HCT116 (cell line): ENCODE measurements at regions not wholly inside any gene's neighbourhood (a gene's known extent, or its start where the extent isn't known, plus 50 kb on each side); places are given as distances from the start of the nearest gene placed in this dataset.

Experiments
- ATAC-seq: fragments of 200-7000 bp; cut with Tn5 transposase; 2 replicates; pipeline ENCODE4 v1.9.1; 2020; ENCODE audit warnings: mild to moderate bottlenecking, moderate library complexity
- BruUV-seq: library from RNA; stranded (reverse); fragments of 400-500 nt; replicated peaks from 2 replicates; lab custom pipeline; 2021; lab: Mats Ljungman, UMichigan
- CTCF ChIA-PET: fragments of 300-600 bp; sonication (Branson Sonifier 250); formaldehyde crosslinking; loops from one replicate; lab custom pipeline; 2021; ENCODE audit warnings: antibody characterized with exemption; lab: Charles Lee
- POLR2A ChIA-PET: fragments of 300-600, 350-600 bp; sonication (Branson Sonifier 250); formaldehyde crosslinking; loops from one replicate; lab custom pipeline; 2021; ENCODE audit warnings: antibody characterized with exemption; lab: Charles Lee
- RAD21 ChIA-PET, 2 experiments: fragments of 300-600 bp; sonication (Branson Sonifier 250); formaldehyde crosslinking; loops; one replicate each; lab custom pipeline; 2023; ENCODE audit warnings: low total read pairs in 2 of 2; ENCODE audit not compliant: uncharacterized antibody in 2 of 2, unreplicated experiment in 2 of 2, low non-redundant PET in 1 of 2; lab: Charles Lee
- DNase-seq: peaks from one replicate; pipeline ENCODE4 v3.0.0-alpha.2; 2010; ENCODE audit warnings: low read depth, low spot score
- H2AFZ ChIP-seq: fragments of 200-600 bp; shearing (Covaris generic), sonication (generic); 2 replicates; pipeline ENCODE4 v1.6.1; 2017; ENCODE audit warnings: low read depth, mixed run types, mixed read lengths, antibody characterized with exemption, low read length; ENCODE audit not compliant: poor library complexity, severe bottlenecking
- H3K27ac ChIP-seq: 2 replicates; pipeline ENCODE4 v1.5.1; 2012; ENCODE audit warnings: low read depth, low read length
- H3K27me3 ChIP-seq: fragments of 200-600 bp; sonication (generic); 2 replicates; pipeline ENCODE4 v1.6.1; 2016; ENCODE audit warnings: mixed run types, low read length, mixed read lengths; ENCODE audit not compliant: insufficient read depth
- H3K36me3 ChIP-seq, 2 experiments: fragments of 200-500 bp in 1 of 2; fragments of 200-600 bp in 1 of 2; sonication (Bioruptor generic) in 1 of 2; sonication (generic) in 1 of 2; 2 replicates each; pipeline versions ENCODE4 v1.5.1 to v1.6.1; 2014 to 2016; ENCODE audit warnings: low read length in 2 of 2, inconsistent platforms in 1 of 2, mixed read lengths in 1 of 2, mixed run types in 1 of 2; ENCODE audit not compliant: insufficient read depth in 2 of 2, control insufficient read depth in 1 of 2
- H3K4me1 ChIP-seq, 2 experiments: fragments of 200-600 bp in 1 of 2; sonication (generic) in 1 of 2; 2 replicates each; pipeline versions ENCODE4 v1.5.1 to v1.6.1; 2012 to 2017; ENCODE audit warnings: low read length in 2 of 2, inconsistent platforms in 1 of 2, mild to moderate bottlenecking in 1 of 2, mixed read lengths in 1 of 2, mixed run types in 1 of 2, moderate library complexity in 1 of 2; ENCODE audit not compliant: insufficient read depth in 2 of 2, control insufficient read depth in 1 of 2
- H3K4me2 ChIP-seq: fragments of 200-600 bp; sonication (generic); 2 replicates; pipeline ENCODE4 v1.6.1; 2017; ENCODE audit warnings: mixed run types, low read length, mixed read lengths
- H3K4me3 ChIP-seq, 2 experiments: fragments of 200-600 bp in 1 of 2; sonication (generic) in 1 of 2; replicated peaks in 1 of 2; 2 replicates each; pipeline ENCODE4 v1.5.1; 2011 to 2016; ENCODE audit warnings: low read length in 2 of 2, control low read depth in 1 of 2, low read depth in 1 of 2, mild to moderate bottlenecking in 1 of 2, mixed read lengths in 1 of 2, mixed run types in 1 of 2
- H3K79me2 ChIP-seq: fragments of 200-600 bp; sonication (generic); 2 replicates; pipeline ENCODE4 v1.6.1; 2017; ENCODE audit warnings: mild to moderate bottlenecking, mixed run types, low read length, moderate library complexity, mixed read lengths; ENCODE audit not compliant: insufficient read depth
- H3K9ac ChIP-seq: fragments of 200-600 bp; sonication (generic); 2 replicates; pipeline ENCODE4 v1.6.1; 2016; ENCODE audit warnings: low read length, mixed read lengths
- H3K9me2 ChIP-seq: fragments of 200-600 bp; sonication (generic), shearing (Covaris generic); 2 replicates; pipeline ENCODE4 v1.6.1; 2017; ENCODE audit warnings: mixed run types, mild to moderate bottlenecking, moderate library complexity; ENCODE audit not compliant: insufficient read depth
- H3K9me3 ChIP-seq, 2 experiments: fragments of 200-500 bp in 1 of 2; fragments of 200-600 bp in 1 of 2; sonication (Bioruptor generic) in 1 of 2; sonication (generic) in 1 of 2; 2 replicates each; pipeline ENCODE4 v1.6.1; 2014 to 2017; ENCODE audit warnings: low read length in 2 of 2, mixed read lengths in 2 of 2, inconsistent platforms in 1 of 2, low read depth in 1 of 2, mild to moderate bottlenecking in 1 of 2, mixed run types in 1 of 2, moderate library complexity in 1 of 2; ENCODE audit not compliant: control insufficient read depth in 1 of 2, insufficient read depth in 1 of 2
- H4K20me1 ChIP-seq: fragments of 200-600 bp; sonication (generic), shearing (Covaris generic); 2 replicates; pipeline ENCODE4 v1.6.1; 2017; ENCODE audit warnings: mixed run types, mild to moderate bottlenecking, moderate library complexity; ENCODE audit not compliant: insufficient read depth
- ATF3 ChIP-seq: IDR thresholded peaks from 2 replicates; pipeline ENCODE4 v1.6.1; 2012
- CBX3 ChIP-seq: IDR thresholded peaks from 2 replicates; pipeline ENCODE4 v1.6.1; 2012; ENCODE audit warnings: low read depth
- CEBPB ChIP-seq: IDR thresholded peaks from 2 replicates; pipeline ENCODE4 v1.6.1; 2012; ENCODE audit warnings: low read depth
- EGR1 ChIP-seq: IDR thresholded peaks from 2 replicates; pipeline ENCODE4 v1.6.1; 2012; ENCODE audit warnings: low read depth
- EZH2phosphoT487 ChIP-seq: fragments of 200-600 bp; IDR thresholded peaks from 2 replicates; pipeline ENCODE4 v1.6.1; 2018; ENCODE audit warnings: antibody characterized with exemption, borderline replicate concordance
- FOSL1 ChIP-seq: IDR thresholded peaks from 2 replicates; pipeline ENCODE4 v1.6.1; 2012; ENCODE audit warnings: low read depth
- JUND ChIP-seq: IDR thresholded peaks from 2 replicates; pipeline ENCODE4 v1.6.1; 2012
- POLR2A ChIP-seq: IDR thresholded peaks from 2 replicates; pipeline ENCODE4 v1.7.0; 2011; ENCODE audit warnings: borderline replicate concordance; ENCODE audit not compliant: insufficient read depth, insufficient read length; ENCODE audit errors: extremely low read depth
- SIN3A ChIP-seq: IDR thresholded peaks from 2 replicates; pipeline ENCODE4 v1.6.1; 2012; ENCODE audit warnings: low read depth
- SP1 ChIP-seq: IDR thresholded peaks from 2 replicates; pipeline ENCODE4 v1.6.1; 2012; ENCODE audit warnings: low read depth
- SRF ChIP-seq: IDR thresholded peaks from 2 replicates; pipeline ENCODE4 v1.6.1; 2012; ENCODE audit warnings: low read depth
- TCF7L2 ChIP-seq: IDR thresholded peaks from 2 replicates; pipeline ENCODE4 v1.7.0; 2011; ENCODE audit warnings: borderline replicate concordance, inconsistent platforms; ENCODE audit not compliant: insufficient read depth, insufficient read length; ENCODE audit errors: extremely low read depth
- ZBTB33 ChIP-seq: IDR thresholded peaks from 2 replicates; pipeline ENCODE4 v1.6.1; 2011; ENCODE audit warnings: mild to moderate bottlenecking, low read length, moderate library complexity; ENCODE audit not compliant: insufficient replicate concordance; ENCODE audit errors: extremely low read depth
- ZFX ChIP-seq: fragments of 450-650 bp; IDR thresholded peaks from 2 replicates; pipeline ENCODE4 v1.6.1; 2017
- ZNF274 ChIP-seq: fragments of 200-500 bp; sonication (Bioruptor generic); IDR thresholded peaks from 2 replicates; pipeline ENCODE4 v1.6.1; 2014; ENCODE audit warnings: mild to moderate bottlenecking, low read depth, low read length, inconsistent platforms
- intact Hi-C: fragments of 100-400 bp; cut with micrococcal nuclease; formaldehyde crosslinking; loops from 2 replicates; pipeline ENCODE4 v1.10.0; 2022

- ChIA-PET POLR2A (no interaction called here), CTCF (no interaction called here)
- intact Hi-C loops: no loop called here
These were observed 1186.2 kb downstream of the BCL11B start for GRCh38 chr14:98085751-98086150.

More at GRCh38 chr14:98085751-98086150, 1186.2 kb downstream of the BCL11B start:
- no peak overlapping the region for H2AFZ ChIP-seq
- RAD21 ChIA-PET: no interaction called here
- BruUV-seq: no TSS peak
- no peaks in the 10 kb centered on the region for H3K9me2 ChIP-seq
- no peaks in the 10 kb centered on the region for H3K4me1 ChIP-seq
- no peaks in the 10 kb centered on the region; a peak in 1 of 4 replicates for H3K9me3 ChIP-seq
- no peak for ATAC-seq
- no peak overlapping the region for H3K4me2 ChIP-seq
- TF ChIP-seq EGR1 (no peak), JUND (no peak), CEBPB (no peak), SRF (no peak), FOSL1 (no peak), SIN3A (no peak), SP1 (no peak), ATF3 (no peak), TCF7L2 (no peak), POLR2A (no peak), CBX3 (no peak), ZFX (no peak), EZH2phosphoT487 (no peak), ZNF274 (no peak), ZBTB33 (no peak)
- no peaks in the 10 kb centered on the region; the same call in 1 of the 2 replicates for H4K20me1 ChIP-seq
- no peaks in the 10 kb centered on the region for H3K27me3 ChIP-seq
- no peak for DNase-seq
- H3K79me2 ChIP-seq: no peaks in the 10 kb centered on the region
- no peak overlapping the region for H3K4me3 ChIP-seq
- no peak overlapping the region for H3K9ac ChIP-seq
- no peak overlapping the region for H3K27ac ChIP-seq
- H3K36me3 ChIP-seq: no peaks in the 10 kb centered on the region
